ENCODE measurements at regions not wholly inside any gene's neighbourhood (a gene's known extent, or its start where the extent isn't known, plus 50 kb on each side); places are given as distances from the start of the nearest gene placed in this dataset.

GRCh38 chr12:92489781-92490180, 213.0 kb upstream of the PLEKHG7 start:
- TF ChIP-seq POLR2AphosphoS5 (IDR thresholded peaks at IDR 0.05; ENCODE audit: borderline replicate concordance, low read depth, low read length), result no peak
- TF ChIP-seq EZH2 (IDR thresholded peaks at IDR 0.05), result no peak
